Kidney (tissue), 13 donors: ENCODE measurements at regions not wholly inside any gene's neighbourhood (a gene's known extent, or its start where the extent isn't known, plus 50 kb on each side); places are given as distances from the start of the nearest gene placed in this dataset.
A peak's percentile ranks its signal among the peaks of the same experiment; 100 is the strongest.

Source experiments
- DNase-seq, 5 donors: peaks; one replicate each; pipeline ENCODE4 v3.0.0-alpha.2; 2013 to 2020
- FAIRE-seq: peaks from 2 replicates; lab custom pipeline; 2012; peaks lifted over from hg19 to GRCh38; lab: Jason Lieb, UNC
- H3K27ac ChIP-seq, 2 donors: one replicate each; pipeline ENCODE4 v1.7.0; 2013; ENCODE audit warnings: low read depth in 2 of 2, low read length in 2 of 2, inconsistent platforms in 1 of 2
- H3K27me3 ChIP-seq: one replicate; pipeline ENCODE4 v1.7.1; 2013; ENCODE audit warnings: low read length, inconsistent platforms; ENCODE audit not compliant: control insufficient read depth, insufficient read depth
- H3K36me3 ChIP-seq, 3 donors: one replicate each; pipeline versions ENCODE4 v1.7.0 to v1.7.1; 2013; ENCODE audit warnings: low read length in 3 of 3, control low read depth in 1 of 3, inconsistent platforms in 1 of 3; ENCODE audit not compliant: insufficient read depth in 3 of 3, control insufficient read depth in 2 of 3
- H3K4me1 ChIP-seq, 3 donors: one replicate each; pipeline versions ENCODE4 v1.7.0 to v1.7.1; 2013; ENCODE audit warnings: low read length in 3 of 3, inconsistent platforms in 1 of 3, low read depth in 1 of 3; ENCODE audit not compliant: control insufficient read depth in 2 of 3, insufficient read depth in 2 of 3
- H3K4me3 ChIP-seq, 3 donors: one replicate each; pipeline versions ENCODE4 v1.7.0 to v1.8.1; 2013; ENCODE audit warnings: low read length in 3 of 3, control low read depth in 1 of 3, inconsistent platforms in 1 of 3
- H3K9ac ChIP-seq, 3 donors: one replicate each; pipeline versions ENCODE4 v1.7.0 to v1.7.1; 2013; ENCODE audit warnings: low read length in 3 of 3, control low read depth in 1 of 3, inconsistent platforms in 1 of 3
- H3K9me3 ChIP-seq, 3 donors: one replicate each; pipeline versions ENCODE4 v1.7.0 to v1.7.1; 2013; ENCODE audit warnings: low read length in 3 of 3, control low read depth in 1 of 3, inconsistent platforms in 1 of 3; ENCODE audit not compliant: control insufficient read depth in 2 of 3, insufficient read depth in 1 of 3
- CTCF ChIP-seq: IDR thresholded peaks from 3 replicates; pipeline ENCODE4 v1.5.1; 2012; ENCODE audit warnings: mild to moderate bottlenecking, moderate library complexity, borderline replicate concordance; ENCODE audit not compliant: insufficient read depth; ENCODE audit errors: extremely low read depth
- intact Hi-C: fragments of 100-400 bp; cut with DNase I; formaldehyde crosslinking; loops from one replicate; pipeline ENCODE4 v1.11.1; 2022
- donor health status: control.
- donor health status: control.
- donor health status: control.
- donor health status: control.
- donor health status: control.
- donor health status: DM: yes; HTN: yes; CAD: no.
- donor health status: Normal renal cell carcinoma (clear cell type).

DNA sequence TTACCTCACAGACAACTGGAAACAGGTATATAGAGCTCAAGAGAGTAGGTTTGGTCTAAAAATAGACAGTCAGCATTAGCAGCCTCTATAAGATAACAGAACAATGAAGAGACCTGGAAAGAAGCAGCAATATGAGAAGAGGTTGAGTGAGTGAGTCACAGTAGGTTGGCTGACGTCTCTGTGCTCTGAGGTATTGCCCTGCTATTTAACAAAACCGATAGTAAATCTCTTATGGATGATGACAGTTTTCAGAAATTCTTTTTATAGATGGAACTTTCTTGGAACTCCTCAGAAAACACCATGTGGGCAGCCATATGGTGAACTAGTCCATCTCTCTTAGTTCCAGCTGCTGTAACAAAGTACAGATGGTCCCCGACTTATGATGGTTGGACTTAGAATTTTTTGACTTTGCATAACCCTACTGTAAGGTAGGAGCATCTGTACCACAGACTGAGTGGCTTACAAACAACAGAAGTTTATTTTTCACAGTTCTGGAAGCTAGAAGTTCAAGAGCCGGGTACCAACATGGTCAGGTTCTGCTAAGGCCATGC, 123.5 kb downstream of the MBD2 start:
- Histone ChIP-seq H3K27me3 (no peaks in the 10 kb centered on the region), H3K36me3 (no peaks in the 10 kb centered on the region), H3K4me1 (no peaks in the 10 kb centered on the region), H3K4me3 (no peak overlapping the region), H3K9ac (no peak overlapping the region), H3K9me3 (peaks cover 0 to 5% (median 0%) of the 10 kb centered on the region in 3 donors), H3K27ac (no peak overlapping the region)
- intact Hi-C loops, result no loop called here
- DNase-seq (no peak), FAIRE-seq (no peak)
- TF ChIP-seq CTCF, result no peak

GRCh38 chr18:54100466-54100865, 124.0 kb downstream of the MBD2 start:
- no peak overlapping the region for H3K4me3 ChIP-seq
- TF ChIP-seq CTCF, result no peak
- no peaks in the 10 kb centered on the region for H3K4me1 ChIP-seq
- intact Hi-C loops, result no loop called here
- DNase-seq, result no peak
- H3K36me3 ChIP-seq, result no peaks in the 10 kb centered on the region
- H3K27ac ChIP-seq, result no peak overlapping the region
- FAIRE-seq, result no peak
- H3K9ac ChIP-seq, result no peak overlapping the region
- no peaks in the 10 kb centered on the region for H3K27me3 ChIP-seq
- H3K9me3 ChIP-seq, result peaks cover 0 to 5% (median 0%) of the 10 kb centered on the region in 3 donors

GRCh38 chr18:54094474-54094873, 130.0 kb downstream of the MBD2 start:
- FAIRE-seq (no peak), DNase-seq (no peak)
- Histone ChIP-seq H3K36me3 (no peaks in the 10 kb centered on the region), H3K27me3 (no peaks in the 10 kb centered on the region), H3K9me3 (peaks cover 0 to 5% (median 0%) of the 10 kb centered on the region in 3 donors), H3K4me1 (peaks cover 0 to 6% (median 6%) of the 10 kb centered on the region in 3 donors), H3K27ac (no peak overlapping the region), H3K9ac (no peak overlapping the region), H3K4me3 (no peak overlapping the region)
- TF ChIP-seq CTCF, result no peak
- intact Hi-C loops, result no loop called here

DNA sequence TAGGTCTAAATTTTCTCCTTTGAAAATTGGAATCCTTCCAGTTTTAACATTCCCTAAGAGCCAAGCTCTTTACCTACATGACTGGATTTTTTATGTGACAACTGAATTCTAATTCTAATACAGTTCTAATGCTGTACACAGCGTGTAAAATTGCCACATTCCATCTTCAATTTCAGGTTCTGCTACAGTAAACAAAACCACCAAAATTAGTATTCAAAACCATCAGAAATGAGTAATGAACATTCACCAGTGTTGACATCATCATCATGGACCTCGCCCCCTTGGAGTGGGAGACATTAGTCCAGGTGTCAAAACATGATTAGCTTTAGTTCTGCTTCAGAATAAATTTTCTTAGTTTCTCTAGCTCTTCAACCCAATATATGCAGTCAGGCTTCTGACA, 133.6 kb downstream of the MBD2 start:
- H3K27ac ChIP-seq, result no peak overlapping the region
- no peak for FAIRE-seq
- intact Hi-C loops, result no loop called here
- no peaks in the 10 kb centered on the region for H3K9me3 ChIP-seq
- no peak overlapping the region for H3K4me3 ChIP-seq
- DNase-seq, result peak in 1 of 5 donors; percentile 20
- no peaks in the 10 kb centered on the region for H3K36me3 ChIP-seq
- no peak overlapping the region for H3K9ac ChIP-seq
- TF ChIP-seq CTCF, result no peak
- peaks cover 0 to 6% (median 6%) of the 10 kb centered on the region in 3 donors for H3K4me1 ChIP-seq
- no peaks in the 10 kb centered on the region for H3K27me3 ChIP-seq
